GM19463 (cell line): ENCODE measurements at regions not wholly inside any gene's neighbourhood (a gene's known extent, or its start where the extent isn't known, plus 50 kb on each side); places are given as distances from the start of the nearest gene placed in this dataset.
A peak's percentile ranks its signal among the peaks of the same experiment; 100 is the strongest.

ENCODE experiments used
- ATAC-seq: cut with Tn5 transposase; IDR thresholded peaks from one replicate; pipeline ENCODE4 v1.9.1; 2021; ENCODE audit warnings: mild to moderate bottlenecking, moderate library complexity; ENCODE audit not compliant: unreplicated experiment

- ATAC-seq = no peak
Observed at GRCh38 chr4:81898862-81899504, 427.3 kb upstream of the RASGEF1B start.

- ATAC-seq = no peak
Observed at GRCh38 chr4:81896936-81897335, 425.2 kb upstream of the RASGEF1B start.

- ATAC-seq = no peak
Observed at GRCh38 chr4:81891005-81891996, 419.6 kb upstream of the RASGEF1B start.

- no peak for ATAC-seq
Observed at GRCh38 chr4:81884986-81885385, 413.3 kb upstream of the RASGEF1B start.

GRCh38 chr4:81883530-81884450 lies 412.1 kb upstream of the RASGEF1B start:
- no peak for ATAC-seq

- no peak for ATAC-seq
Observed at GRCh38 chr4:81883004-81883403, 411.3 kb upstream of the RASGEF1B start.

GRCh38 chr4:81881855-81882621 lies 410.3 kb upstream of the RASGEF1B start:
- ATAC-seq = no peak

- no peak for ATAC-seq
Observed at GRCh38 chr4:81876106-81876505, 404.4 kb upstream of the RASGEF1B start.

GRCh38 chr4:81874661-81875515 lies 403.2 kb upstream of the RASGEF1B start:
- ATAC-seq = no peak

- no peak for ATAC-seq
Observed at GRCh38 chr4:81870275-81870674, 398.6 kb upstream of the RASGEF1B start.

GRCh38 chr4:81860111-81860510 lies 388.4 kb upstream of the RASGEF1B start:
- ATAC-seq = no peak

- no peak for ATAC-seq
Observed at GRCh38 chr4:81854406-81854805, 382.7 kb upstream of the RASGEF1B start.

- no peak for ATAC-seq
Observed at GRCh38 chr4:81852031-81852715, 380.5 kb upstream of the RASGEF1B start.

- no peak for ATAC-seq
Observed at GRCh38 chr4:81850701-81851100, 379.0 kb upstream of the RASGEF1B start.

GRCh38 chr4:81845761-81846160 lies 374.1 kb upstream of the RASGEF1B start:
- ATAC-seq = no peak

- ATAC-seq = no peak
Observed at GRCh38 chr4:81845273-81845672, 373.6 kb upstream of the RASGEF1B start.

- peak; percentile 74 for ATAC-seq
Observed at GRCh38 chr4:81844717-81845116, 373.0 kb upstream of the RASGEF1B start.

- ATAC-seq = peak; percentile 75
Observed at GRCh38 chr4:81839347-81840042, 367.8 kb upstream of the RASGEF1B start.
